SU-DHL-6 (cell line): ENCODE measurements at regions not wholly inside any gene's neighbourhood (a gene's known extent, or its start where the extent isn't known, plus 50 kb on each side); places are given as distances from the start of the nearest gene placed in this dataset.

Source experiments
- H2AFZ ChIP-seq: fragments of 200-600 bp; sonication (generic); 2 replicates; pipeline ENCODE4 v1.6.1; 2014; ENCODE audit warnings: low read depth, mild to moderate bottlenecking, moderate library complexity, mixed read lengths, antibody characterized with exemption, low read length; ENCODE audit not compliant: severe bottlenecking
- H3F3A ChIP-seq: fragments of 200-600 bp; shearing (Covaris generic); 2 replicates; pipeline ENCODE4 v1.6.0; 2016; ENCODE audit warnings: antibody characterized with exemption, mild to moderate bottlenecking; ENCODE audit not compliant: insufficient read depth
- H3K27ac ChIP-seq: fragments of 200-600 bp; sonication (generic); 2 replicates; pipeline ENCODE4 v1.5.1; 2016; ENCODE audit warnings: low read depth, mild to moderate bottlenecking, low read length, moderate library complexity, mixed read lengths
- H3K27me3 ChIP-seq: fragments of 200-600 bp; sonication (generic), shearing (Covaris generic); 2 replicates; pipeline ENCODE4 v1.6.0; 2014; ENCODE audit warnings: mild to moderate bottlenecking, low read length
- H3K36me3 ChIP-seq: fragments of 200-600 bp; sonication (generic); 2 replicates; pipeline ENCODE4 v1.6.1; 2014; ENCODE audit warnings: mild to moderate bottlenecking, low read length, mixed read lengths
- H3K4me2 ChIP-seq: fragments of 300-600, 200-600 bp; shearing (Covaris generic), sonication (generic); 2 replicates; pipeline ENCODE4 v1.6.0; 2014; ENCODE audit warnings: low read length, low read depth, mild to moderate bottlenecking; ENCODE audit not compliant: poor library complexity, severe bottlenecking
- H3K4me3 ChIP-seq: fragments of 200-600 bp; sonication (generic); 2 replicates; pipeline ENCODE4 v1.5.1; 2014; ENCODE audit warnings: antibody characterized with exemption, low read length, mild to moderate bottlenecking, mixed read lengths; ENCODE audit not compliant: insufficient read depth, poor library complexity, severe bottlenecking
- H3K79me2 ChIP-seq: fragments of 200-600 bp; sonication (generic); 2 replicates; pipeline ENCODE4 v1.6.1; 2014; ENCODE audit warnings: mild to moderate bottlenecking, low read length, moderate library complexity; ENCODE audit not compliant: insufficient read depth
- H3K9ac ChIP-seq: fragments of 200-600 bp; sonication (generic); 2 replicates; pipeline ENCODE4 v1.7.0; 2014; ENCODE audit warnings: mild to moderate bottlenecking, low read length
- H3K9me2 ChIP-seq: fragments of 200-600 bp; sonication (generic); replicated peaks from 2 replicates; pipeline ENCODE4 v1.6.1; 2014; ENCODE audit warnings: low read length; ENCODE audit not compliant: insufficient read depth
- H3K9me3 ChIP-seq: fragments of 200-600 bp; sonication (generic); 2 replicates; pipeline ENCODE4 v1.6.1; 2014; ENCODE audit warnings: low read length, mixed read lengths; ENCODE audit not compliant: insufficient read depth
- H4K20me1 ChIP-seq: fragments of 200-600 bp; sonication (generic); 2 replicates; pipeline ENCODE4 v1.6.1; 2014; ENCODE audit warnings: low read depth, mild to moderate bottlenecking, antibody characterized with exemption, low read length, moderate library complexity, mixed read lengths
- CTCF ChIP-seq: fragments of 200-600 bp; sonication (generic); IDR thresholded peaks from one replicate; pipeline ENCODE4 v1.5.1; 2017; ENCODE audit warnings: antibody characterized with exemption, mild to moderate bottlenecking, low read length, moderate library complexity; ENCODE audit not compliant: insufficient read depth, poor library complexity, severe bottlenecking
- EZH2phosphoT487 ChIP-seq: fragments of 200-600 bp; sonication (generic), shearing (Covaris generic); conservative IDR thresholded peaks from 2 replicates; pipeline ENCODE4 v1.6.1; 2018; ENCODE audit warnings: mild to moderate bottlenecking, antibody characterized with exemption, low read length, moderate library complexity, mixed read lengths

GRCh38 chr15:29889542-29890329, 67.5 kb upstream of the TJP1 start:
- no peaks in the 10 kb centered on the region for H3K79me2 ChIP-seq
- no peak overlapping the region for H3K9ac ChIP-seq
- H3K27ac ChIP-seq: no peak overlapping the region
- no peak overlapping the region for H3K4me2 ChIP-seq
- H2AFZ ChIP-seq: no peak overlapping the region
- TF ChIP-seq EZH2phosphoT487: no peak
- no peak for TF ChIP-seq CTCF
- H3K4me3 ChIP-seq: no peak overlapping the region
- no peaks in the 10 kb centered on the region for H3F3A ChIP-seq
- no peaks in the 10 kb centered on the region for H3K9me2 ChIP-seq
- H4K20me1 ChIP-seq: no peaks in the 10 kb centered on the region
- no peaks in the 10 kb centered on the region for H3K27me3 ChIP-seq
- no peaks in the 10 kb centered on the region for H3K9me3 ChIP-seq
- H3K36me3 ChIP-seq: no peaks in the 10 kb centered on the region

GRCh38 chr15:29888646-29889045, 66.4 kb upstream of the TJP1 start:
- no peaks in the 10 kb centered on the region for H4K20me1 ChIP-seq
- no peaks in the 10 kb centered on the region for H3K36me3 ChIP-seq
- H3K4me2 ChIP-seq: no peak overlapping the region
- no peak for TF ChIP-seq EZH2phosphoT487
- TF ChIP-seq CTCF: no peak
- H3K9ac ChIP-seq: no peak overlapping the region
- no peak overlapping the region for H2AFZ ChIP-seq
- no peaks in the 10 kb centered on the region for H3F3A ChIP-seq
- no peaks in the 10 kb centered on the region for H3K9me2 ChIP-seq
- H3K9me3 ChIP-seq: no peaks in the 10 kb centered on the region
- no peak overlapping the region for H3K27ac ChIP-seq
- H3K4me3 ChIP-seq: no peak overlapping the region
- H3K27me3 ChIP-seq: no peaks in the 10 kb centered on the region
- no peaks in the 10 kb centered on the region for H3K79me2 ChIP-seq

GRCh38 chr15:29887721-29888120, 65.5 kb upstream of the TJP1 start:
- H3K9me3 ChIP-seq: no peaks in the 10 kb centered on the region
- no peak overlapping the region for H2AFZ ChIP-seq
- no peaks in the 10 kb centered on the region for H4K20me1 ChIP-seq
- no peaks in the 10 kb centered on the region for H3K79me2 ChIP-seq
- TF ChIP-seq CTCF (no peak), EZH2phosphoT487 (no peak)
- H3K27me3 ChIP-seq: no peaks in the 10 kb centered on the region
- H3K36me3 ChIP-seq: no peaks in the 10 kb centered on the region
- H3K9me2 ChIP-seq: no peaks in the 10 kb centered on the region
- no peak overlapping the region for H3K4me2 ChIP-seq
- H3K4me3 ChIP-seq: no peak overlapping the region
- no peak overlapping the region for H3K27ac ChIP-seq
- H3F3A ChIP-seq: no peaks in the 10 kb centered on the region
- H3K9ac ChIP-seq: no peak overlapping the region
